PC-3 (cell line): ENCODE measurements at regions not wholly inside any gene's neighbourhood (a gene's known extent, or its start where the extent isn't known, plus 50 kb on each side); places are given as distances from the start of the nearest gene placed in this dataset.

Source experiments
- ATAC-seq: fragments of 200-7000 bp; cut with Tn5 transposase; 2 replicates; pipeline ENCODE4 v1.9.1; 2020; ENCODE audit warnings: mild to moderate bottlenecking, moderate library complexity
- BruUV-seq: library from RNA; stranded (reverse); fragments of 400-500 nt; replicated peaks from 2 replicates; lab custom pipeline; 2021; lab: Mats Ljungman, UMichigan
- CTCF ChIA-PET: fragments of 300-600 bp; sonication (Branson Sonifier 250); formaldehyde crosslinking; loops from one replicate; lab custom pipeline; 2022; ENCODE audit warnings: antibody characterized with exemption; lab: Charles Lee
- POLR2A ChIA-PET: fragments of 300-600 bp; sonication (Branson Sonifier 250); formaldehyde crosslinking; loops from one replicate; lab custom pipeline; 2022; ENCODE audit warnings: antibody characterized with exemption; ENCODE audit not compliant: unreplicated experiment; lab: Charles Lee
- DNase-seq: peaks from one replicate; pipeline ENCODE4 v3.0.0-alpha.2; 2015
- H2AFZ ChIP-seq: fragments of 300-600 bp; sonication (generic); 2 replicates; pipeline ENCODE4 v1.6.0; 2016; ENCODE audit warnings: antibody characterized with exemption, low read length
- H3F3A ChIP-seq: fragments of 300-600 bp; sonication (generic); one replicate; pipeline ENCODE4 v1.6.0; 2017; ENCODE audit warnings: antibody characterized with exemption, low read length, control low read depth, mild to moderate bottlenecking; ENCODE audit not compliant: unreplicated experiment
- H3K27ac ChIP-seq: fragments of 300-600 bp; sonication (generic); 2 replicates; pipeline ENCODE4 v1.5.1; 2016; ENCODE audit warnings: mild to moderate bottlenecking, low read length
- H3K27me3 ChIP-seq: fragments of 300-600 bp; sonication (generic); 2 replicates; pipeline ENCODE4 v1.6.1; 2016; ENCODE audit warnings: low read length, mixed read lengths
- H3K36me3 ChIP-seq: fragments of 300-600 bp; sonication (generic); 2 replicates; pipeline ENCODE4 v1.6.1; 2016; ENCODE audit warnings: low read depth, mixed run types, low read length, mixed read lengths
- H3K4me1 ChIP-seq: fragments of 300-600 bp; sonication (generic); 2 replicates; pipeline ENCODE4 v1.5.1; 2016; ENCODE audit warnings: low read length; ENCODE audit not compliant: insufficient read depth
- H3K4me2 ChIP-seq: fragments of 300-600 bp; sonication (generic); 2 replicates; pipeline ENCODE4 v1.6.0; 2016; ENCODE audit warnings: low read length
- H3K4me3 ChIP-seq: fragments of 300-600 bp; sonication (generic); 2 replicates; pipeline ENCODE4 v1.5.1; 2016; ENCODE audit warnings: mild to moderate bottlenecking, low read length, mixed read lengths
- H3K79me2 ChIP-seq: fragments of 300-600 bp; sonication (generic); 2 replicates; pipeline ENCODE4 v1.6.1; 2017; ENCODE audit warnings: low read length, mixed read lengths
- H3K9ac ChIP-seq: fragments of 300-600 bp; sonication (generic); 2 replicates; pipeline ENCODE4 v1.6.0; 2016; ENCODE audit warnings: mild to moderate bottlenecking, low read length
- H3K9me2 ChIP-seq: fragments of 300-600 bp; sonication (generic); replicated peaks from 2 replicates; pipeline ENCODE4 v1.6.1; 2016; ENCODE audit warnings: mixed run types, low read length, mixed read lengths
- H3K9me3 ChIP-seq: fragments of 300-600 bp; sonication (generic); 2 replicates; pipeline ENCODE4 v1.6.1; 2016; ENCODE audit warnings: low read length, mixed read lengths
- H4K20me1 ChIP-seq: fragments of 300-600 bp; sonication (generic); 2 replicates; pipeline ENCODE4 v1.6.1; 2016; ENCODE audit warnings: low read length, mixed read lengths
- CTCF ChIP-seq: fragments of 300-600 bp; sonication (generic); conservative IDR thresholded peaks from 2 replicates; pipeline ENCODE4 v1.5.1; 2017; ENCODE audit warnings: antibody characterized with exemption, low read depth, mild to moderate bottlenecking, low read length
- EZH2 ChIP-seq: fragments of 300-600 bp; sonication (generic); IDR thresholded peaks from one replicate; pipeline ENCODE4 v1.6.1; 2017; ENCODE audit warnings: antibody characterized with exemption, mild to moderate bottlenecking, low read length; ENCODE audit not compliant: unreplicated experiment
- EZH2phosphoT487 ChIP-seq: fragments of 300-600 bp; sonication (generic); IDR thresholded peaks from 2 replicates; pipeline ENCODE4 v1.6.1; 2018; ENCODE audit warnings: mild to moderate bottlenecking, antibody characterized with exemption, low read length, borderline replicate concordance
- intact Hi-C: fragments of 100-400 bp; cut with micrococcal nuclease; formaldehyde crosslinking; loops from 2 replicates; pipeline ENCODE4 v1.9.0; 2023

DNA sequence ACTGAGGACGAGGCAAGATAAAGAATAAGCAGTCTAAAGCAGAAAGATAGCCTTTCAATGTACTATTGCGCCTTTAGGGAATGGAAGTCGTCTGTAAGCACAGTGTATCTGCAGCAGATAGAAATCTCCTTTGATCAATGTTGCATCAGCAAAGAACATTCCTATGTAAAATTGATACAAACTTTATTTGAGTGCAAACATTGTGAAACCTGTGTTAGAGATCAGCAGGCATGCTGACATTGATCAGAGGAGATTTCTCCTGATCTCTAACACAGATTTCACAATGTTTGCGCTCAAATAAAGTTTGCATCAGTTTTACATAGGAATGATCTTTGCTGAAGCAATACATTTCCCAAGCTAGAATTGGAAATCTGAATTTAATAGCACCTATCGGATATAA, 1446.8 kb downstream of the MRPL39 start:
- H3K9me3 ChIP-seq: no peaks in the 10 kb centered on the region
- intact Hi-C loops: no loop called here
- no peaks in the 10 kb centered on the region for H3K79me2 ChIP-seq
- no peaks in the 10 kb centered on the region for H3K9me2 ChIP-seq
- CTCF ChIA-PET: no interaction called here
- H3K27ac ChIP-seq: no peak overlapping the region
- no peak for DNase-seq
- no peak for ATAC-seq
- POLR2A ChIA-PET: no interaction called here
- TF ChIP-seq EZH2phosphoT487 (no peak), CTCF (no peak), EZH2 (no peak)
- no peaks in the 10 kb centered on the region for H3F3A ChIP-seq
- no peaks in the 10 kb centered on the region for H3K4me1 ChIP-seq
- H3K36me3 ChIP-seq: no peaks in the 10 kb centered on the region
- H2AFZ ChIP-seq: no peak overlapping the region
- no TSS peak for BruUV-seq
- H3K4me2 ChIP-seq: no peak overlapping the region
- no peak overlapping the region for H3K4me3 ChIP-seq
- no peaks in the 10 kb centered on the region for H4K20me1 ChIP-seq
- no peak overlapping the region for H3K9ac ChIP-seq
- H3K27me3 ChIP-seq: no peaks in the 10 kb centered on the region

- H3K4me2 ChIP-seq: no peak overlapping the region
- H3K27me3 ChIP-seq: no peaks in the 10 kb centered on the region
- no peaks in the 10 kb centered on the region for H3F3A ChIP-seq
- no peaks in the 10 kb centered on the region for H4K20me1 ChIP-seq
- CTCF ChIA-PET: no interaction called here
- no peak overlapping the region for H3K9ac ChIP-seq
- intact Hi-C loops: no loop called here
- POLR2A ChIA-PET: no interaction called here
- H3K4me1 ChIP-seq: no peaks in the 10 kb centered on the region
- no peaks in the 10 kb centered on the region for H3K9me3 ChIP-seq
- H3K4me3 ChIP-seq: no peak overlapping the region
- ATAC-seq: no peak
- H3K79me2 ChIP-seq: no peaks in the 10 kb centered on the region
- no peaks in the 10 kb centered on the region for H3K36me3 ChIP-seq
- H3K27ac ChIP-seq: no peak overlapping the region
- no peaks in the 10 kb centered on the region for H3K9me2 ChIP-seq
- H2AFZ ChIP-seq: no peak overlapping the region
- no peak for DNase-seq
- no peak for TF ChIP-seq EZH2
- TF ChIP-seq CTCF: no peak
- no peak for TF ChIP-seq EZH2phosphoT487
- BruUV-seq: no TSS peak
These were observed 1454.1 kb downstream of the MRPL39 start for GRCh38 chr21:24153137-24153536.

- no TSS peak for BruUV-seq
- no peak overlapping the region for H2AFZ ChIP-seq
- no peaks in the 10 kb centered on the region for H3K27me3 ChIP-seq
- H3F3A ChIP-seq: no peaks in the 10 kb centered on the region
- no peaks in the 10 kb centered on the region for H3K36me3 ChIP-seq
- no peak for DNase-seq
- H3K4me3 ChIP-seq: no peak overlapping the region
- H3K9ac ChIP-seq: no peak overlapping the region
- no peaks in the 10 kb centered on the region for H3K9me2 ChIP-seq
- H3K27ac ChIP-seq: no peak overlapping the region
- no peaks in the 10 kb centered on the region for H3K4me1 ChIP-seq
- intact Hi-C loops: no loop called here
- TF ChIP-seq EZH2phosphoT487 (no peak), EZH2 (no peak), CTCF (no peak)
- ATAC-seq: no peak
- H3K4me2 ChIP-seq: no peak overlapping the region
- H3K9me3 ChIP-seq: no peaks in the 10 kb centered on the region
- CTCF ChIA-PET: no interaction called here
- no peaks in the 10 kb centered on the region for H4K20me1 ChIP-seq
- no peaks in the 10 kb centered on the region for H3K79me2 ChIP-seq
- POLR2A ChIA-PET: no interaction called here
These were observed 1456.5 kb downstream of the MRPL39 start for GRCh38 chr21:24150753-24151152.
